Mammary epithelial cell (primary cell): ENCODE measurements at regions not wholly inside any gene's neighbourhood (a gene's known extent, or its start where the extent isn't known, plus 50 kb on each side); places are given as distances from the start of the nearest gene placed in this dataset.

Experiments used
- EZH2 ChIP-seq: IDR thresholded peaks from 2 replicates; pipeline ENCODE4 v1.6.1; 2012; ENCODE audit warnings: low read length, inconsistent platforms, borderline replicate concordance
- TF ChIP-seq, protein P1 (sequence below), 2 donors: IDR thresholded peaks in 1 of 2; conservative IDR thresholded peaks in 1 of 2; 2 replicates each; pipeline ENCODE4 v1.5.1; 2011 to 2012; ENCODE audit warnings: inconsistent platforms in 2 of 2, low read length in 2 of 2, mild to moderate bottlenecking in 2 of 2, control low read depth in 1 of 2, low read depth in 1 of 2; ENCODE audit not compliant: insufficient read depth in 1 of 2; ENCODE audit errors: extremely low read depth in 1 of 2

DNA sequence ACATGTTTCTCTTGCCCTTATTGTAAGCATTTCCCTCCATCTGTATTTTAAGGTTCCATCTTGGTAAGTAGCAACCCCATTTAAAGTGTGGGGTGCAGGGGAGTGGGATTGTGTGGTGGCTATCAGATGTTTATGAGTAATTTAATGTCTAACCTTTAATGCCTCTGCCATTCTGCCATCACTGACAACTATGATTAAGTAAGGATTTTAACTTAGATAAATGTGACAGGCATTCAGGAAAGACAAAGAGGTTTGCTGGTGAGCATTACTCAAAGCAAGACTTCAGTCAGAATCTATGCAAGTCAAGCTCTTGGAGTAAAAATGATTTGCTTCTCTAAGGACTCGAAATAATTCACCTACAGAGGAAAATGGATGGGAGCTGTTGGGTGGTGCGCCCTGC lies 143.0 kb downstream of the NXNL2 start:
- no peak for TF ChIP-seq EZH2
- TF ChIP-seq, protein P1, sequence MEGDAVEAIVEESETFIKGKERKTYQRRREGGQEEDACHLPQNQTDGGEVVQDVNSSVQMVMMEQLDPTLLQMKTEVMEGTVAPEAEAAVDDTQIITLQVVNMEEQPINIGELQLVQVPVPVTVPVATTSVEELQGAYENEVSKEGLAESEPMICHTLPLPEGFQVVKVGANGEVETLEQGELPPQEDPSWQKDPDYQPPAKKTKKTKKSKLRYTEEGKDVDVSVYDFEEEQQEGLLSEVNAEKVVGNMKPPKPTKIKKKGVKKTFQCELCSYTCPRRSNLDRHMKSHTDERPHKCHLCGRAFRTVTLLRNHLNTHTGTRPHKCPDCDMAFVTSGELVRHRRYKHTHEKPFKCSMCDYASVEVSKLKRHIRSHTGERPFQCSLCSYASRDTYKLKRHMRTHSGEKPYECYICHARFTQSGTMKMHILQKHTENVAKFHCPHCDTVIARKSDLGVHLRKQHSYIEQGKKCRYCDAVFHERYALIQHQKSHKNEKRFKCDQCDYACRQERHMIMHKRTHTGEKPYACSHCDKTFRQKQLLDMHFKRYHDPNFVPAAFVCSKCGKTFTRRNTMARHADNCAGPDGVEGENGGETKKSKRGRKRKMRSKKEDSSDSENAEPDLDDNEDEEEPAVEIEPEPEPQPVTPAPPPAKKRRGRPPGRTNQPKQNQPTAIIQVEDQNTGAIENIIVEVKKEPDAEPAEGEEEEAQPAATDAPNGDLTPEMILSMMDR (conservative IDR thresholded peaks at IDR 0.05 in 1 of 2, IDR thresholded peaks at IDR 0.05 in 1 of 2; ENCODE audit: extremely low read depth in 1 of 2, insufficient read depth in 1 of 2, low read depth in 1 of 2, low read length in 2 of 2) = no peak
